Spleen (tissue), 11 donors: ENCODE measurements at regions not wholly inside any gene's neighbourhood (a gene's known extent, or its start where the extent isn't known, plus 50 kb on each side); places are given as distances from the start of the nearest gene placed in this dataset.

ENCODE experiments used
- DNase-seq: peaks from one replicate; pipeline ENCODE4 v3.0.0-alpha.2; 2020
- H3K27ac ChIP-seq, 8 donors: fragments of 200-600 bp; sonication (generic) in 7 of 8; 1 replicate in 4 of 8; 2 replicates in 4 of 8; pipeline versions ENCODE4 v1.5.0 to v1.8.0; 2016 to 2021; ENCODE audit warnings: inconsistent platforms in 4 of 8, mild to moderate bottlenecking in 4 of 8, moderate library complexity in 1 of 8
- H3K27me3 ChIP-seq, 7 donors: fragments of 200-600 bp; sonication (generic) in 6 of 7; replicated peaks in 1 of 7; 1 replicate in 4 of 7; 2 replicates in 3 of 7; pipeline versions ENCODE4 v1.5.0 to v1.8.0; 2016 to 2021; ENCODE audit warnings: inconsistent platforms in 3 of 7, mild to moderate bottlenecking in 1 of 7
- H3K36me3 ChIP-seq, 6 donors: fragments of 200-600 bp; sonication (generic) in 5 of 6; 1 replicate in 4 of 6; 2 replicates in 2 of 6; pipeline versions ENCODE4 v1.5.0 to v1.8.0; 2016 to 2021; ENCODE audit warnings: inconsistent platforms in 2 of 6
- H3K4me1 ChIP-seq, 6 donors: fragments of 200-600 bp; sonication (generic) in 5 of 6; 1 replicate in 3 of 6; 2 replicates in 3 of 6; pipeline versions ENCODE4 v1.5.0 to v1.8.0; 2016 to 2021; ENCODE audit warnings: inconsistent platforms in 3 of 6
- H3K4me3 ChIP-seq, 8 donors: fragments of 200-600 bp; sonication (generic) in 7 of 8; 1 replicate in 4 of 8; 2 replicates in 4 of 8; pipeline versions ENCODE4 v1.5.0 to v1.8.0; 2016 to 2021; ENCODE audit warnings: inconsistent platforms in 4 of 8, mild to moderate bottlenecking in 4 of 8, moderate library complexity in 2 of 8
- H3K9me3 ChIP-seq, 8 donors: fragments of 200-600 bp; sonication (generic) in 7 of 8; 1 replicate in 4 of 8; 2 replicates in 4 of 8; pipeline versions ENCODE4 v1.5.0 to v1.8.0; 2016 to 2021; ENCODE audit warnings: inconsistent platforms in 4 of 8
- POLR2A ChIP-seq, 3 donors: fragments of 450-650 bp; IDR thresholded peaks; one replicate each; pipeline ENCODE4 v1.5.1; 2017; ENCODE audit warnings: antibody characterized with exemption in 3 of 3, mild to moderate bottlenecking in 1 of 3
- POLR2AphosphoS5 ChIP-seq, 3 donors: sonication (generic); formaldehyde crosslinking; IDR thresholded peaks; one replicate each; pipeline ENCODE4 v1.5.1; 2017; ENCODE audit warnings: antibody characterized with exemption in 3 of 3
- WGBS, 5 donors: extraction: QIAGEN DNeasy Blood & Tissue Kit in 3 of 5; methylation state at CpG; one replicate each; pipeline versions ENCODE4 v1.1.5 to v1.1.7; 2013 to 2018; 5-methylcytosine and 5-hydroxymethylcytosine counted together
- intact Hi-C: fragments of 100-400 bp; cut with DNase I; formaldehyde crosslinking; loops from one replicate; pipeline ENCODE4 v1.15.0; 2023; ENCODE audit warnings: low total_unique reads
- TF ChIP-seq, protein P1 (sequence below), 11 experiments: fragments of 200-600 bp in 7 of 11; fragments of 450-650 bp in 4 of 11; sonication (generic) in 4 of 11; IDR thresholded peaks in 8 of 11; conservative IDR thresholded peaks in 3 of 11; 1 replicate in 7 of 11; 2 replicates in 4 of 11; pipeline versions ENCODE4 v1.4.0 to v1.8.0; 2016 to 2021; ENCODE audit warnings: antibody characterized with exemption in 11 of 11, inconsistent platforms in 4 of 11, mild to moderate bottlenecking in 1 of 11
- donor health status: healthy with polysubstance abuse.
- donor health status: DM: no; HTN: no; CAD: no; lungs with moderate emphysema.
- donor health status: DM: no; HTN: no; CAD: no.
- donor health status: Bipolar disorder and iron deficiency.
- donor health status: healthy.
- donor health status: DM: no; HTN: no; CAD: no.
- donor health status: DM: yes; HTN: yes; CAD: no.

DNA sequence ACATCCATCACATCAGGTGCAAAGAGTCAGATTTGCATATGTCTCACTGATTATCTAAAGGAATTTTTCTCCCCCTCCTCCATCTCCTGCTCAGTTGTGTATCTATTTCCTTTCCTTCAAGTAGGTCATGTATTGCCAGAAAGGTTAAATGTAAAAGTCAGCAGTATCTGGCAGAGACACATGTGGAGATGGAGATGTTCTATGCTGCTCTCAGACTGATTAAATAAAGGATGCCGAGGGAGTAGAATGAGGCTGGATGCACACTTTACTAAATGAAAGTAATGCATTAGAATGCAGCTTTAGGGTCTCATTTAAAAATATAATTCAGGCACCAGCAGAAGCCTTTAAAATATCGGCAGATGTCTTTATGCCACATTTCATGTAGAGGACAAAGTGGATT, 555.3 kb downstream of the RNF144A start:
- no peaks in the 10 kb centered on the region for H3K27me3 ChIP-seq
- WGBS, 5 donors: 80 to 95% (median 90%) methylated on average over 2 of the region's 2 CpGs
- DNase-seq: no peak
- H3K4me3 ChIP-seq: no peak overlapping the region
- intact Hi-C loops: no loop called here
- no peak overlapping the region for H3K27ac ChIP-seq
- TF ChIP-seq POLR2A (IDR thresholded peaks at IDR 0.05) (no peak), POLR2AphosphoS5 (IDR thresholded peaks at IDR 0.05) (no peak)
- TF ChIP-seq, protein P1, sequence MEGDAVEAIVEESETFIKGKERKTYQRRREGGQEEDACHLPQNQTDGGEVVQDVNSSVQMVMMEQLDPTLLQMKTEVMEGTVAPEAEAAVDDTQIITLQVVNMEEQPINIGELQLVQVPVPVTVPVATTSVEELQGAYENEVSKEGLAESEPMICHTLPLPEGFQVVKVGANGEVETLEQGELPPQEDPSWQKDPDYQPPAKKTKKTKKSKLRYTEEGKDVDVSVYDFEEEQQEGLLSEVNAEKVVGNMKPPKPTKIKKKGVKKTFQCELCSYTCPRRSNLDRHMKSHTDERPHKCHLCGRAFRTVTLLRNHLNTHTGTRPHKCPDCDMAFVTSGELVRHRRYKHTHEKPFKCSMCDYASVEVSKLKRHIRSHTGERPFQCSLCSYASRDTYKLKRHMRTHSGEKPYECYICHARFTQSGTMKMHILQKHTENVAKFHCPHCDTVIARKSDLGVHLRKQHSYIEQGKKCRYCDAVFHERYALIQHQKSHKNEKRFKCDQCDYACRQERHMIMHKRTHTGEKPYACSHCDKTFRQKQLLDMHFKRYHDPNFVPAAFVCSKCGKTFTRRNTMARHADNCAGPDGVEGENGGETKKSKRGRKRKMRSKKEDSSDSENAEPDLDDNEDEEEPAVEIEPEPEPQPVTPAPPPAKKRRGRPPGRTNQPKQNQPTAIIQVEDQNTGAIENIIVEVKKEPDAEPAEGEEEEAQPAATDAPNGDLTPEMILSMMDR (IDR thresholded peaks at IDR 0.05 in 8 of 11, conservative IDR thresholded peaks at IDR 0.05 in 3 of 11): no peak
- H3K36me3 ChIP-seq: no peaks in the 10 kb centered on the region
- H3K9me3 ChIP-seq: no peaks in the 10 kb centered on the region
- no peaks in the 10 kb centered on the region for H3K4me1 ChIP-seq

DNA sequence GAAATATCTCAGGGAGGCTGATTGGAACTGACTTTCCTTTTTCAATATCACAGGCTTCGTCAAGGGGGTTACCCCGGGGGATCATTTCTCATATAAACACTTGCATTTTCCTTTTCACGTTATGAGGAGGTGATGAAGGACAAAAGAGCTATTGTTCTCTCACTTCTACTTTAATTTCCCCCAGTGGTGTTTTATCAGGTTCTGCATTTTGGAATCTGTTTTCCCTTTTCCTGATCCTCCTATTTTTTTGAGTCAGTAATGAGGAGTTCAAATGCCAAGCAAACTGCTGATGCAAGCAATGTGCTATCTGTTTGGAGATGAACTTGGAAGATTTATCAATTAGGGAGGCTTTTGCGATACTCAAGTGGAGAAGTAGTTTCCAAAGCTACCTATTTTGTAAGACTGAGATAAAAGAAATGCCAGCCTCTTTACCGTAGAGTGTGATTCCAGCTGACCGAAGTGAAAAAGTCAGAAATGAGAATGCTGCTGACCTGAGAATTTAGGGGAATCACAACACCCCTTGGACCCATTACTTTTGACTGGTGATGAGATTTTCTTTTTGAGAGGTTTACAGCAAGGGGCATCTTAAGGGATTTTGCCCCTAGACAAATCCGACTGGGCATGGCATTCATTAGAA, 556.0 kb downstream of the RNF144A start:
- Histone ChIP-seq H3K9me3 (no peaks in the 10 kb centered on the region), H3K27me3 (no peaks in the 10 kb centered on the region), H3K27ac (no peak overlapping the region), H3K4me3 (no peak overlapping the region), H3K4me1 (no peaks in the 10 kb centered on the region), H3K36me3 (no peaks in the 10 kb centered on the region)
- intact Hi-C loops: no loop called here
- WGBS, 5 donors: 66 to 77% (median 73%) methylated on average over 7 of the region's 7 CpGs
- no peak for DNase-seq
- TF ChIP-seq, protein P1 (IDR thresholded peaks at IDR 0.05 in 8 of 11, conservative IDR thresholded peaks at IDR 0.05 in 3 of 11): no peak
- TF ChIP-seq POLR2A (IDR thresholded peaks at IDR 0.05) (no peak), POLR2AphosphoS5 (IDR thresholded peaks at IDR 0.05) (no peak)

DNA sequence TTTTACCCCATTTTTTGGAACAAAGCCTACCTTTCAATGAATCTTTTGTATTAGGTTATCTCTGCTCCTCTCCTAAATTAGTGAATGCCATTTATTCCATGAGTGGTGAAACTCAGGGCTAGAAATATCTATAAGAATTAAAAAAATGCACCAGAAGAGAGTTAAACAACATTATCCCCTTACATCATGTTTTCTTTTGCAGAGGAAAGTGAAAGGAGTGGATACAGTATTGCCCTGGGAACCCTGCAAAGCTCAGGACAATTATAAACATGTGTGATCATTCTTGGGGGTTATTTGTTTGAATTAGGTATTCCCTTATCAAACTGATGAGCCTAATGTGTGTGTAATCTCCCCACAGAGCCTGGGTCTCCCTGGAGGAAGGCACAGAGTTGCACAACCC, 559.2 kb downstream of the RNF144A start:
- no peak overlapping the region for H3K27ac ChIP-seq
- DNase-seq: no peak
- H3K36me3 ChIP-seq: no peaks in the 10 kb centered on the region
- H3K4me3 ChIP-seq: no peak overlapping the region
- intact Hi-C loops: no loop called here
- H3K9me3 ChIP-seq: no peaks in the 10 kb centered on the region
- H3K4me1 ChIP-seq: no peaks in the 10 kb centered on the region
- TF ChIP-seq, protein P1 (IDR thresholded peaks at IDR 0.05 in 8 of 11, conservative IDR thresholded peaks at IDR 0.05 in 3 of 11): no peak
- no peaks in the 10 kb centered on the region for H3K27me3 ChIP-seq

DNA sequence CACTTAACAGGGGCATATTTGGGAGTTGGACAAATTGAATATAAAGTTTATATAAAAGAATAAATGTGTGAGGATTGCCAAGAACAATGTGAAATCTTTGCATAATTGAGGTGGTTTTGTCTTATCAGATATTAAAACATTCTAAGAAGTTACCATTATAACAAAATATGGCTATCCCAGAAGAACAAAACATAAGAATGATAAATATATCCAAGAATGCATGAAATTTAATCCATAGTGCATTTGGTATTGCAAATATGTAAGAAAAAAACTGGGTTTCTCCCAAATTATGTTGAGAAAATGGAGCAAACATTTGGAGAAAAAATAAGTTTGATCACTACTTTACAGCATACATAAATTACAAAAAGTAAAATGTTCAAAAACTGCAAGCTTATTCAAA, 562.4 kb downstream of the RNF144A start:
- TF ChIP-seq POLR2A (IDR thresholded peaks at IDR 0.05) (no peak), POLR2AphosphoS5 (IDR thresholded peaks at IDR 0.05) (no peak)
- TF ChIP-seq, protein P1 (IDR thresholded peaks at IDR 0.05 in 8 of 11, conservative IDR thresholded peaks at IDR 0.05 in 3 of 11): no peak
- peaks cover 0 to 8% (median 4%) of the 10 kb centered on the region in 8 donors for H3K9me3 ChIP-seq
- H3K36me3 ChIP-seq: no peaks in the 10 kb centered on the region
- H3K4me1 ChIP-seq: no peaks in the 10 kb centered on the region
- intact Hi-C loops: no loop called here
- H3K4me3 ChIP-seq: no peak overlapping the region
- DNase-seq: no peak
- no peaks in the 10 kb centered on the region for H3K27me3 ChIP-seq
- no peak overlapping the region for H3K27ac ChIP-seq
